Activated CD8-positive, alpha-beta memory T cell treated with anti-CD3 and anti-CD28 coated beads, Interleukin-2, amount 50 U/mL, for 4 hours (primary cell): ENCODE measurements at regions not wholly inside any gene's neighbourhood (a gene's known extent, or its start where the extent isn't known, plus 50 kb on each side); places are given as distances from the start of the nearest gene placed in this dataset.
"Not testable (repeated sequence)": the region's sequence is repeated elsewhere in the genome, so short reads cannot be mapped to it uniquely, and the experiment has no call there.

ENCODE experiments used
- DNase-seq: peaks from one replicate; pipeline ENCODE4 v3.0.0-alpha.2; 2020

GRCh38 chr18:8970843-8971242 is 131.7 kb upstream of the NDUFV2 start:
- DNase-seq, result no peak

- DNase-seq, result no peak
Observed at GRCh38 chr18:8972116-8972515, 130.4 kb upstream of the NDUFV2 start.

- DNase-seq, result no peak
Observed at GRCh38 chr18:8974279-8974678, 128.2 kb upstream of the NDUFV2 start.

- no peak for DNase-seq
Observed at GRCh38 chr18:8974696-8975095, 127.8 kb upstream of the NDUFV2 start.

- DNase-seq, result no peak
Observed at GRCh38 chr18:8975624-8976023, 126.9 kb upstream of the NDUFV2 start.

GRCh38 chr18:8976606-8977005 is 125.9 kb upstream of the NDUFV2 start:
- DNase-seq, result no peak

GRCh38 chr18:8977166-8977565 is 125.3 kb upstream of the NDUFV2 start:
- DNase-seq, result no peak

GRCh38 chr18:8977701-8978100 is 124.8 kb upstream of the NDUFV2 start:
- no peak for DNase-seq

GRCh38 chr18:8978394-8978793 is 124.1 kb upstream of the NDUFV2 start:
- no peak for DNase-seq

GRCh38 chr18:8979258-8979988 is 123.1 kb upstream of the NDUFV2 start:
- DNase-seq, result no peak

GRCh38 chr18:8980496-8980895 is 122.0 kb upstream of the NDUFV2 start:
- DNase-seq, result no peak

GRCh38 chr18:8980918-8981317 is 121.6 kb upstream of the NDUFV2 start:
- DNase-seq, result no peak

- DNase-seq, result no peak
Observed at GRCh38 chr18:8982416-8983183, 119.9 kb upstream of the NDUFV2 start.

GRCh38 chr18:8983195-8983594 is 119.3 kb upstream of the NDUFV2 start:
- no peak for DNase-seq

- DNase-seq, result no peak
Observed at GRCh38 chr18:8984131-8984721, 118.3 kb upstream of the NDUFV2 start.

- DNase-seq, result no peak
Observed at GRCh38 chr18:8987241-8987640, 115.3 kb upstream of the NDUFV2 start.

- DNase-seq, result peak; percentile 55
Observed at GRCh38 chr18:8988260-8988871, 114.1 kb upstream of the NDUFV2 start.

- DNase-seq, result no peak
Observed at GRCh38 chr18:8989017-8989416, 113.5 kb upstream of the NDUFV2 start.

- DNase-seq, result no peak
Observed at GRCh38 chr18:8989855-8990254, 112.6 kb upstream of the NDUFV2 start.

- DNase-seq, result no peak
Observed at GRCh38 chr18:8990276-8991031, 112.0 kb upstream of the NDUFV2 start.

GRCh38 chr18:8991155-8991554 is 111.3 kb upstream of the NDUFV2 start:
- DNase-seq, result no peak

- DNase-seq, result not testable (repeated sequence)
Observed at GRCh38 chr18:8992500-8992899, 110.0 kb upstream of the NDUFV2 start.

- DNase-seq, result no peak
Observed at GRCh38 chr18:8994603-8995002, 107.9 kb upstream of the NDUFV2 start.
